ENCODE measurements at regions not wholly inside any gene's neighbourhood (a gene's known extent, or its start where the extent isn't known, plus 50 kb on each side); places are given as distances from the start of the nearest gene placed in this dataset.

DNA sequence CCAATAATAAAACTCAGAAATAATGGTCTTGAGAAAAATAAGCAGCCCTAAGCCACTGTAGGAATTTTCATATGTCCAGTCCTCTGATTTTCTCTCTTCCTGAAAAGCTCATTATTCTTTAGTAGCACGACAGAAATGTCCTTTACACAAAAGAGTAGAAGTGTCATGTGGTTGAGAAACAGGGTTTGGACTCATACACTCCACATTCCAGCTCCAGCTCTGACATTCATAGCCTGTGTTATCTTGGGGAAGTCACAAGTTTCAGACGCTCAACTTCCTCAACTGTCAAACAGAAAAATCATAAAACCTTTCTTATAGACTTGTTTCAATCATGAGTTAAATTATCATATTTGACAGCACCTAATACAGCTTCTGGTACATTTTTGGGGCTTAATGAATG is 511.5 kb downstream of the TNS1 start:
- TF ChIP-seq POLR2A (IDR thresholded peaks at IDR 0.05) = no peak
- TF ChIP-seq, protein P1, sequence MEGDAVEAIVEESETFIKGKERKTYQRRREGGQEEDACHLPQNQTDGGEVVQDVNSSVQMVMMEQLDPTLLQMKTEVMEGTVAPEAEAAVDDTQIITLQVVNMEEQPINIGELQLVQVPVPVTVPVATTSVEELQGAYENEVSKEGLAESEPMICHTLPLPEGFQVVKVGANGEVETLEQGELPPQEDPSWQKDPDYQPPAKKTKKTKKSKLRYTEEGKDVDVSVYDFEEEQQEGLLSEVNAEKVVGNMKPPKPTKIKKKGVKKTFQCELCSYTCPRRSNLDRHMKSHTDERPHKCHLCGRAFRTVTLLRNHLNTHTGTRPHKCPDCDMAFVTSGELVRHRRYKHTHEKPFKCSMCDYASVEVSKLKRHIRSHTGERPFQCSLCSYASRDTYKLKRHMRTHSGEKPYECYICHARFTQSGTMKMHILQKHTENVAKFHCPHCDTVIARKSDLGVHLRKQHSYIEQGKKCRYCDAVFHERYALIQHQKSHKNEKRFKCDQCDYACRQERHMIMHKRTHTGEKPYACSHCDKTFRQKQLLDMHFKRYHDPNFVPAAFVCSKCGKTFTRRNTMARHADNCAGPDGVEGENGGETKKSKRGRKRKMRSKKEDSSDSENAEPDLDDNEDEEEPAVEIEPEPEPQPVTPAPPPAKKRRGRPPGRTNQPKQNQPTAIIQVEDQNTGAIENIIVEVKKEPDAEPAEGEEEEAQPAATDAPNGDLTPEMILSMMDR (IDR thresholded peaks at IDR 0.05) = no peak
